PFSK-1 (cell line): ENCODE measurements at regions not wholly inside any gene's neighbourhood (a gene's known extent, or its start where the extent isn't known, plus 50 kb on each side); places are given as distances from the start of the nearest gene placed in this dataset.

Experiments used
- REST ChIP-seq, 2 experiments: IDR thresholded peaks; 2 replicates each; pipeline versions ENCODE4 v1.6.1 to v1.8.0; 2011 to 2012; ENCODE audit warnings: low read depth in 2 of 2, low read length in 2 of 2, control low read depth in 1 of 2, inconsistent platforms in 1 of 2, mild to moderate bottlenecking in 1 of 2, moderate library complexity in 1 of 2; ENCODE audit not compliant: insufficient read depth in 1 of 2
- SIN3A ChIP-seq: IDR thresholded peaks from 2 replicates; pipeline ENCODE4 v1.6.1; 2012; ENCODE audit warnings: mild to moderate bottlenecking, low read length, moderate library complexity, borderline replicate concordance; ENCODE audit not compliant: insufficient read depth
- TAF1 ChIP-seq: IDR thresholded peaks from 2 replicates; pipeline ENCODE4 v1.6.1; 2012; ENCODE audit warnings: low read length, control low read depth, borderline replicate concordance; ENCODE audit not compliant: insufficient read depth

DNA sequence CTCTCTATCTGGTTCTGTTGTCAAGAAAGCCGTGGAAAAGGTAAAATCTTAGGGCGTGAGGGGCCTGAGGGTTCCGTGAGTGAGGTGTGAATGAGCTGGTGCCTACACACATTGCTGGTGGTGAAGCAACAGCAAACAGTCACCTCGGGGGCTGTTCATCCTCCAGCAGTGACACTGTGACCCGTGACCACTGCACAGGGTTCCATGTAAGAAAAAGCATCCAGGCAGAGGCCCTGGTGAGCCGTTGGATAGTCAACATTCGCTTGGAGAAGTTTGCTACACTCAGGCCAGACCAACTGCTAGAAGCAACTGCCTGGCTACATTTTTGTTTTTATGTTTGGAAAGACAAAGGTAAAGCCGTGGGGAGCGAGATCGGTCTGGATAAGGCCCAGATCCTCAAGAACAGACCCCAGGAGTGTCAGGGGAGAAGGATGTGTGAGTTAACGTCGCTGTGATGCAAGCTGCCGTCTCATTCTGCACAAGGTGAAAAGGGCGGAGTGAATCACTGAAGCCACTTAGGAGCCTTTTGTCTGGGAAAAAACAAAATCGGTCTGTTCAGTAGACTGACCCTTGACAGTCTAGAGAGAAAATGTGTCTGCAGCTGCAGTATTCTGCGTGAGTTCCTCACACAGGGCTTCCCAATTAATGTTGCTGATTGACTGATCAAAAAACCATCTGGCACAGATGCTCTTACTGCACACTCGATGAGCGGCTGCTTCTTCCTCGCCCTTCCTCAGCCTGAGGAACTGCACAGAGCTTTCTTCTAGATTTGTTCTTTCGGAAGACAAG lies 404.0 kb downstream of the SMOC2 start:
- TF ChIP-seq TAF1: no peak
- TF ChIP-seq REST (IDR thresholded peaks at IDR 0.05; ENCODE audit: insufficient read depth in 1 of 2, low read depth in 2 of 2, low read length in 2 of 2): no peak
- no peak for TF ChIP-seq SIN3A
